Ovary (tissue), 7 donors: ENCODE measurements at regions not wholly inside any gene's neighbourhood (a gene's known extent, or its start where the extent isn't known, plus 50 kb on each side); places are given as distances from the start of the nearest gene placed in this dataset.

ENCODE experiments used
- DNase-seq, 5 donors: peaks; one replicate each; pipeline ENCODE4 v3.0.0-alpha.2; 2019 to 2020
- H3K27ac ChIP-seq, 2 donors: fragments of 200-600 bp; one replicate each; pipeline versions ENCODE4 v1.5.1 to v1.8.0; 2019 to 2022
- H3K27me3 ChIP-seq: fragments of 200-600 bp; one replicate; pipeline ENCODE4 v1.8.0; 2022
- H3K36me3 ChIP-seq: fragments of 200-600 bp; sonication (generic); one replicate; pipeline ENCODE4 v1.5.1; 2019
- H3K4me1 ChIP-seq: one replicate; pipeline ENCODE4 v1.8.1; 2013; ENCODE audit warnings: mild to moderate bottlenecking, moderate library complexity; ENCODE audit not compliant: insufficient read depth
- H3K4me3 ChIP-seq: fragments of 200-600 bp; sonication (generic); one replicate; pipeline ENCODE4 v1.5.1; 2017
- H3K9me3 ChIP-seq, 2 donors: fragments of 200-600 bp in 1 of 2; sonication (generic) in 1 of 2; one replicate each; pipeline versions ENCODE4 v1.5.1 to v1.8.1; 2013 to 2019; ENCODE audit warnings: mild to moderate bottlenecking in 1 of 2, moderate library complexity in 1 of 2
- EP300 ChIP-seq: sonication (generic); formaldehyde crosslinking; IDR thresholded peaks from one replicate; pipeline ENCODE4 v1.6.1; 2017; ENCODE audit warnings: antibody characterized with exemption
- POLR2A ChIP-seq: fragments of 450-650 bp; IDR thresholded peaks from one replicate; pipeline ENCODE4 v1.6.1; 2017; ENCODE audit warnings: antibody characterized with exemption, mild to moderate bottlenecking, moderate library complexity
- WGBS, 3 donors: extraction: QIAGEN DNeasy Blood & Tissue Kit in 1 of 3; methylation state at CpG; one replicate each; pipeline versions ENCODE4 v1.1.5 to v1.1.7; 2013 to 2017; 5-methylcytosine and 5-hydroxymethylcytosine counted together
- intact Hi-C, 4 donors: fragments of 100-400 bp; cut with DNase I; formaldehyde crosslinking; loops; one replicate each; pipeline versions ENCODE4 v1.11.0 to v1.15.1; 2022 to 2023
- TF ChIP-seq, protein P1 (sequence below), 3 donors: fragments of 450-650 bp in 2 of 3; fragments of 200-600 bp in 1 of 3; IDR thresholded peaks; one replicate each; pipeline versions ENCODE4 v1.5.1 to v1.8.0; 2016 to 2022; ENCODE audit warnings: antibody characterized with exemption in 3 of 3, mild to moderate bottlenecking in 1 of 3
- donor health status: DM: no; HTN: no; CAD: no; lungs with moderate emphysema.
- donor health status: DM: no; HTN: no; CAD: no.
- donor health status: Bipolar disorder and iron deficiency.
- donor health status: DM: no; HTN: no; CAD: no.
- donor health status: DM: yes; HTN: yes; CAD: no.

DNA sequence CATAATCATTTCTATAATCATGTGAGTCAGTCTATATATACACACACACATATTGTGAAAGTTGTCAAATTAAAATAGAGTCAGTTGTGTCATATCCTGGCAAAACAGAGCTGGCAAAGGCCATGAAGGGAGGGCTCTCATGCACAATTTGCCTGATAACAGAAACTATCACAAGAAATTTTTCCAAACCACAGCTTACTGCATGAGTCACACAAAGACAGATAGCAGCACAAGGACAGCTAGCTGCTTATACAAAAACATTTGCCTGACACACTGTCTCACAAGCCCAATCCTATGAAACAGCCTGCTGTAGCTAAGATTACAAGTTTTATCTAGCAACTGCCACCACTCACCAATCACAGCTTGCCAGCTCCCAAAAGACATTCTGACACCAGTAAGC, 848.5 kb upstream of the MAN1A1 start:
- H3K36me3 ChIP-seq: no peaks in the 10 kb centered on the region
- intact Hi-C loops: no loop called here
- no peak overlapping the region for H3K4me3 ChIP-seq
- no peaks in the 10 kb centered on the region for H3K9me3 ChIP-seq
- no peak for DNase-seq
- H3K4me1 ChIP-seq: no peaks in the 10 kb centered on the region
- H3K27ac ChIP-seq: no peak overlapping the region
- TF ChIP-seq, protein P1, sequence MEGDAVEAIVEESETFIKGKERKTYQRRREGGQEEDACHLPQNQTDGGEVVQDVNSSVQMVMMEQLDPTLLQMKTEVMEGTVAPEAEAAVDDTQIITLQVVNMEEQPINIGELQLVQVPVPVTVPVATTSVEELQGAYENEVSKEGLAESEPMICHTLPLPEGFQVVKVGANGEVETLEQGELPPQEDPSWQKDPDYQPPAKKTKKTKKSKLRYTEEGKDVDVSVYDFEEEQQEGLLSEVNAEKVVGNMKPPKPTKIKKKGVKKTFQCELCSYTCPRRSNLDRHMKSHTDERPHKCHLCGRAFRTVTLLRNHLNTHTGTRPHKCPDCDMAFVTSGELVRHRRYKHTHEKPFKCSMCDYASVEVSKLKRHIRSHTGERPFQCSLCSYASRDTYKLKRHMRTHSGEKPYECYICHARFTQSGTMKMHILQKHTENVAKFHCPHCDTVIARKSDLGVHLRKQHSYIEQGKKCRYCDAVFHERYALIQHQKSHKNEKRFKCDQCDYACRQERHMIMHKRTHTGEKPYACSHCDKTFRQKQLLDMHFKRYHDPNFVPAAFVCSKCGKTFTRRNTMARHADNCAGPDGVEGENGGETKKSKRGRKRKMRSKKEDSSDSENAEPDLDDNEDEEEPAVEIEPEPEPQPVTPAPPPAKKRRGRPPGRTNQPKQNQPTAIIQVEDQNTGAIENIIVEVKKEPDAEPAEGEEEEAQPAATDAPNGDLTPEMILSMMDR (IDR thresholded peaks at IDR 0.05): no peak
- TF ChIP-seq POLR2A (no peak), EP300 (no peak)
- H3K27me3 ChIP-seq: no peaks in the 10 kb centered on the region

GRCh38 chr6:120186080-120186479, 836.5 kb upstream of the MAN1A1 start:
- no peak for TF ChIP-seq EP300
- TF ChIP-seq, protein P1 (IDR thresholded peaks at IDR 0.05): no peak
- no peak for TF ChIP-seq POLR2A
- no peak for DNase-seq
- no peaks in the 10 kb centered on the region for H3K4me1 ChIP-seq
- no peaks in the 10 kb centered on the region for H3K36me3 ChIP-seq
- intact Hi-C loops: no loop called here
- H3K27ac ChIP-seq: no peak overlapping the region
- no peaks in the 10 kb centered on the region for H3K9me3 ChIP-seq
- no peaks in the 10 kb centered on the region for H3K27me3 ChIP-seq
- no peak overlapping the region for H3K4me3 ChIP-seq

- DNase-seq: no peak
- Histone ChIP-seq H3K4me1 (no peaks in the 10 kb centered on the region), H3K9me3 (no peaks in the 10 kb centered on the region), H3K36me3 (no peaks in the 10 kb centered on the region), H3K27me3 (no peaks in the 10 kb centered on the region), H3K27ac (no peak overlapping the region), H3K4me3 (no peak overlapping the region)
- TF ChIP-seq POLR2A: no peak
- TF ChIP-seq, protein P1 (IDR thresholded peaks at IDR 0.05): no peak
- WGBS, 3 donors: 68 to 86% (median 81%) methylated on average over 2 of the region's 2 CpGs
- intact Hi-C loops: no loop called here
These were observed 823.7 kb upstream of the MAN1A1 start for GRCh38 chr6:120173250-120173649.

GRCh38 chr6:120164531-120164930, 815.0 kb upstream of the MAN1A1 start:
- no peaks in the 10 kb centered on the region for H3K4me1 ChIP-seq
- DNase-seq: no peak
- 66 to 69% (median 66%) methylated on average over 4 of the region's 4 CpGs for WGBS, 3 donors
- H3K4me3 ChIP-seq: no peak overlapping the region
- no peaks in the 10 kb centered on the region for H3K36me3 ChIP-seq
- no peaks in the 10 kb centered on the region for H3K9me3 ChIP-seq
- TF ChIP-seq, protein P1 (IDR thresholded peaks at IDR 0.05): no peak
- no peaks in the 10 kb centered on the region for H3K27me3 ChIP-seq
- H3K27ac ChIP-seq: no peak overlapping the region
- intact Hi-C loops: no loop called here

- H3K9me3 ChIP-seq: no peaks in the 10 kb centered on the region
- no peak overlapping the region for H3K4me3 ChIP-seq
- H3K36me3 ChIP-seq: no peaks in the 10 kb centered on the region
- DNase-seq: no peak
- intact Hi-C loops: no loop called here
- TF ChIP-seq POLR2A (no peak), EP300 (no peak)
- TF ChIP-seq, protein P1 (IDR thresholded peaks at IDR 0.05): no peak
- no peaks in the 10 kb centered on the region for H3K4me1 ChIP-seq
- no peak overlapping the region for H3K27ac ChIP-seq
- H3K27me3 ChIP-seq: no peaks in the 10 kb centered on the region
These were observed 808.3 kb upstream of the MAN1A1 start for GRCh38 chr6:120157873-120158272.
